ENCODE measurements at regions not wholly inside any gene's neighbourhood (a gene's known extent, or its start where the extent isn't known, plus 50 kb on each side); places are given as distances from the start of the nearest gene placed in this dataset.

DNA sequence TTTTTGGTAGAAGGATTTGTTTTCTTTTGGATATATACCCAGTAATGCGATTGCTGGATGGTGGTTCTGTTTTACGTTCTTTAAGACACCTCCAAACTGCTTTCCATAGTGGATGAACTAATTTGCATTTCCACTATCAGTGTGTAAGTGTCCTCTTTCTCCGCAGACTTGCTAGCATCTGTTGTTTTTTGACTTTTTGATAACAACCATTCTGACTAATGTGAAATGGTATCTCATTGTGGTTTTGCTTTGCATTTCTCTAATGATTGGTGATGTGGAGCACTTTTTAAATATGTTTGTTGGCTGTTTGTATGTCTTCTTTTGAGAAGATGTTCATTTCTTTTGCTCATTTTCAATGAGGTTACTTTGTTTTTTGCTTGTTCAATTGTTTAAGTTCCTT is 260.9 kb upstream of the CWC22 start:
- intact Hi-C loops (cut with DNase I, micrococcal nuclease), result no loop called here
- Histone ChIP-seq H3K4me1 (ENCODE audit: low read depth) (no peaks in the 10 kb centered on the region), H3K9me3 (no peaks in the 10 kb centered on the region), H3K4me3 (no peak overlapping the region), H3K36me3 (ENCODE audit: low read depth) (no peaks in the 10 kb centered on the region)
- TF ChIP-seq, protein P1, sequence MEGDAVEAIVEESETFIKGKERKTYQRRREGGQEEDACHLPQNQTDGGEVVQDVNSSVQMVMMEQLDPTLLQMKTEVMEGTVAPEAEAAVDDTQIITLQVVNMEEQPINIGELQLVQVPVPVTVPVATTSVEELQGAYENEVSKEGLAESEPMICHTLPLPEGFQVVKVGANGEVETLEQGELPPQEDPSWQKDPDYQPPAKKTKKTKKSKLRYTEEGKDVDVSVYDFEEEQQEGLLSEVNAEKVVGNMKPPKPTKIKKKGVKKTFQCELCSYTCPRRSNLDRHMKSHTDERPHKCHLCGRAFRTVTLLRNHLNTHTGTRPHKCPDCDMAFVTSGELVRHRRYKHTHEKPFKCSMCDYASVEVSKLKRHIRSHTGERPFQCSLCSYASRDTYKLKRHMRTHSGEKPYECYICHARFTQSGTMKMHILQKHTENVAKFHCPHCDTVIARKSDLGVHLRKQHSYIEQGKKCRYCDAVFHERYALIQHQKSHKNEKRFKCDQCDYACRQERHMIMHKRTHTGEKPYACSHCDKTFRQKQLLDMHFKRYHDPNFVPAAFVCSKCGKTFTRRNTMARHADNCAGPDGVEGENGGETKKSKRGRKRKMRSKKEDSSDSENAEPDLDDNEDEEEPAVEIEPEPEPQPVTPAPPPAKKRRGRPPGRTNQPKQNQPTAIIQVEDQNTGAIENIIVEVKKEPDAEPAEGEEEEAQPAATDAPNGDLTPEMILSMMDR (IDR thresholded peaks at IDR 0.05), result no peak
- no peak for ATAC-seq
- no peak for DNase-seq

GRCh38 chr2:180261976-180262375 is 254.9 kb upstream of the CWC22 start:
- Histone ChIP-seq H3K36me3 (ENCODE audit: low read depth) (no peaks in the 10 kb centered on the region), H3K4me3 (no peak overlapping the region), H3K4me1 (ENCODE audit: low read depth) (peaks cover 5% of the 10 kb centered on the region), H3K9me3 (no peaks in the 10 kb centered on the region)
- TF ChIP-seq, protein P1 (IDR thresholded peaks at IDR 0.05), result no peak
- intact Hi-C loops (cut with DNase I, micrococcal nuclease), result no loop called here
- no peak for ATAC-seq
- no peak for DNase-seq

GRCh38 chr2:180258579-180258978 is 251.5 kb upstream of the CWC22 start:
- DNase-seq, result no peak
- no peaks in the 10 kb centered on the region for H3K36me3 ChIP-seq (ENCODE audit: low read depth)
- peaks cover 5% of the 10 kb centered on the region for H3K4me1 ChIP-seq (ENCODE audit: low read depth)
- no peaks in the 10 kb centered on the region for H3K9me3 ChIP-seq
- TF ChIP-seq, protein P1 (IDR thresholded peaks at IDR 0.05), result no peak
- no peak overlapping the region for H3K4me3 ChIP-seq
- intact Hi-C loops (cut with DNase I, micrococcal nuclease), result no loop called here
- no peak for ATAC-seq

DNA sequence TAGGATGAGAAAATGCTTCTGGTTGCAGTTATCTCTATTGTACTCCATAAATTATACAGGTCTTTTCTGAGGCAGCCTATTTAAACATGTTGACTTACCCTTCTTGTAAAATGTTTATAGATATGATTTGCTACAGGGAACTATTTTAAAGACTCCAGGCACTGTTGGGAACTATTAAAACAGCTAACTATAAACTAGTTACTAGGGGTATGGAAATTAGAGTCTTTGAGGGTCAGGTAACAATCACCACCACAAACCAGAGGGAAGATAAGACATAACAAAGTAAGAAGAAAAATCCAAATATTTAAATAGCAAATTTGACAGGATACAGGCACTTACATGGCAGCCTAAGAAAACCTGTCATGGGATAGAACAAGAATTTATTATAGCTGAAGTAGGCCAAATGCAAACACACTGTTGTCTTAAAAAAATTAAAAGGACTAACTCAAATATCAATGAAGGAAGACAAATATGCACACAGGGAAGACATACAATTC is 251.0 kb upstream of the CWC22 start:
- peak; percentile 90 for ATAC-seq

GRCh38 chr2:180257247-180257646 is 250.2 kb upstream of the CWC22 start:
- H3K9me3 ChIP-seq, result no peaks in the 10 kb centered on the region
- DNase-seq (no peak), ATAC-seq (no peak)
- intact Hi-C loops (cut with DNase I, micrococcal nuclease), result no loop called here
- no peaks in the 10 kb centered on the region for H3K36me3 ChIP-seq (ENCODE audit: low read depth)
- H3K4me3 ChIP-seq, result no peak overlapping the region
- TF ChIP-seq, protein P1 (IDR thresholded peaks at IDR 0.05), result no peak
- peaks cover 5% of the 10 kb centered on the region for H3K4me1 ChIP-seq (ENCODE audit: low read depth)

More for the DNA sequence above, 251.0 kb upstream of the CWC22 start:
- TF ChIP-seq, protein P1 (IDR thresholded peaks at IDR 0.05), result no peak
- intact Hi-C loops (cut with DNase I, micrococcal nuclease), result no loop called here
- Histone ChIP-seq H3K9me3 (no peaks in the 10 kb centered on the region), H3K4me3 (no peak overlapping the region), H3K36me3 (ENCODE audit: low read depth) (no peaks in the 10 kb centered on the region), H3K4me1 (ENCODE audit: low read depth) (peaks cover 5% of the 10 kb centered on the region)
- no peak for DNase-seq

- H3K36me3 ChIP-seq (ENCODE audit: low read depth), result no peaks in the 10 kb centered on the region
- ATAC-seq (no peak), DNase-seq (no peak)
- intact Hi-C loops (cut with DNase I, micrococcal nuclease), result no loop called here
- no peaks in the 10 kb centered on the region for H3K9me3 ChIP-seq
- TF ChIP-seq, protein P1 (IDR thresholded peaks at IDR 0.05), result no peak
- H3K4me3 ChIP-seq, result no peak overlapping the region
- H3K4me1 ChIP-seq (ENCODE audit: low read depth), result peaks cover 5% of the 10 kb centered on the region
Observed at GRCh38 chr2:180255981-180256380, 248.9 kb upstream of the CWC22 start.
